Stomach (tissue), 8 donors: ENCODE measurements at regions not wholly inside any gene's neighbourhood (a gene's known extent, or its start where the extent isn't known, plus 50 kb on each side); places are given as distances from the start of the nearest gene placed in this dataset.

Source experiments
- DNase-seq, 2 donors: peaks; one replicate each; pipeline versions ENCODE4 v3.0.0 to v3.0.0-alpha.2; 2013 to 2019
- H3K27ac ChIP-seq, 5 donors: fragments of 200-600 bp in 4 of 5; sonication (generic) in 4 of 5; one replicate each; pipeline ENCODE4 v1.5.1; 2013 to 2019; ENCODE audit warnings: mild to moderate bottlenecking in 1 of 5, moderate library complexity in 1 of 5
- H3K27me3 ChIP-seq, 3 donors: fragments of 200-600 bp; sonication (generic); one replicate each; pipeline ENCODE4 v1.5.1; 2017 to 2019; ENCODE audit warnings: mixed run types in 1 of 3
- H3K36me3 ChIP-seq, 4 donors: fragments of 200-600 bp; sonication (generic); 1 replicate in 3 of 4; 2 replicates in 1 of 4; pipeline ENCODE4 v1.5.1; 2016 to 2019
- H3K4me1 ChIP-seq, 4 donors: fragments of 200-600 bp; sonication (generic); one replicate each; pipeline ENCODE4 v1.5.1; 2016 to 2019
- H3K4me3 ChIP-seq, 4 donors: fragments of 200-600 bp; sonication (generic) in 3 of 4; one replicate each; pipeline ENCODE4 v1.5.1; 2016 to 2019; ENCODE audit warnings: mild to moderate bottlenecking in 1 of 4
- H3K9me3 ChIP-seq, 4 donors: fragments of 200-600 bp; sonication (generic); one replicate each; pipeline ENCODE4 v1.5.1; 2016 to 2019
- EP300 ChIP-seq: sonication (generic); formaldehyde crosslinking; IDR thresholded peaks from one replicate; pipeline ENCODE4 v1.6.1; 2017; ENCODE audit warnings: antibody characterized with exemption
- POLR2A ChIP-seq, 4 donors: fragments of 450-650 bp; IDR thresholded peaks; one replicate each; pipeline ENCODE4 v1.6.1; 2016; ENCODE audit warnings: antibody characterized with exemption in 4 of 4, control low read depth in 2 of 4, mild to moderate bottlenecking in 1 of 4, moderate library complexity in 1 of 4
- POLR2AphosphoS5 ChIP-seq, 3 donors: sonication (generic); formaldehyde crosslinking; IDR thresholded peaks; one replicate each; pipeline ENCODE4 v1.6.1; 2016; ENCODE audit warnings: antibody characterized with exemption in 3 of 3
- WGBS, 5 donors: extraction: QIAGEN DNeasy Blood & Tissue Kit in 3 of 5; methylation state at CpG; one replicate each; pipeline versions ENCODE4 v1.1.5 to v1.1.7; 2013 to 2018; 5-methylcytosine and 5-hydroxymethylcytosine counted together
- intact Hi-C: fragments of 100-400 bp; cut with DNase I; formaldehyde crosslinking; loops from one replicate; pipeline ENCODE4 v1.15.1; 2023; ENCODE audit warnings: low total_unique reads
- TF ChIP-seq, protein P1 (sequence below), 7 experiments: fragments of 450-650 bp in 4 of 7; fragments of 200-600 bp in 3 of 7; sonication (generic) in 3 of 7; IDR thresholded peaks; one replicate each; pipeline ENCODE4 v1.5.1; 2016 to 2019; ENCODE audit warnings: antibody characterized with exemption in 7 of 7, control low read depth in 2 of 7, mild to moderate bottlenecking in 1 of 7
- donor health status: healthy with polysubstance abuse.
- donor health status: Bipolar disorder and iron deficiency.
- donor health status: healthy.

DNA sequence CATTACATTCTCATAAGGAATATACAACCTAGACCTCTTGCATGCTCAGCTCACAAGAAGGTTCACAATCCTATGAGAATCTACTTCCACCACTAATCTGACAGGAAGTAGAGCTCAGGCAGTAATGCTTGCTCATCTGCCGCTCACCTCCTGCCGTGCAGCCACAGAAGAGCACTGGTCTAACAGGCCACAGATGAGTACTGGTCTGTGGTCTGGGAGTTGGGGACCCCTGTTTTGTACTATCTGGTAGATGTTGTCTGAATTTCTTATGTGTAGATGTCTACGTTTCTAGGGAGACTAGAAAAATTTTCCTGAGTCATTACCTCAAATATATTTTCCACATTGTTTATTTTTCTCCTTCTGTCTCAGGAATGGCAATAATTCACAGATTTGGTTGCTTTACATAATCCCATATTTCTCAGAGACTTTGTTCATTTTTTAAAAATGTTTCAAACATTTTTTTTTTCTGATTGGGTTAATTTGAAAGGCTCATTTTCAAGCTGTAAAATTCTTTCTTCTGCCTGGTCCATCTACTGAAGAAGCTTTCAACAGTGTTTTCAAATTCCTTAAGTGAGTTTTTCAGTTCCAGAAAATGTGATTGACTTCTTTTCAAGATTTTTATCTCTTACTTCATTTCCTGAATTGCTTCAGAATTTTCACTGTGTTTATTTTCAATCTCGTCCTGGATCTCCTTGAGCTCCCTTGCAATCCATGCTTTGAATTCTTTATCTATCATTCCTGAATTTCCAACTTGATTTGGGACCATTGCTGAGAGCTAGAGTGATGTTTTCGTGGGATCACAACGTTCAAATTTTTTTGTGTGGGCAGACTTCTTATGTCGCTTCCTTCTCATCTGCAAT is 1322.2 kb downstream of the PCDH9 start:
- Histone ChIP-seq H3K4me3 (no peak overlapping the region), H3K4me1 (no peaks in the 10 kb centered on the region), H3K36me3 (no peaks in the 10 kb centered on the region), H3K9me3 (peaks cover 0 to 8% (median 0%) of the 10 kb centered on the region in 4 donors), H3K27me3 (no peaks in the 10 kb centered on the region), H3K27ac (no peak overlapping the region)
- DNase-seq, result no peak
- 76 to 87% (median 85%) methylated on average over 7 of the region's 7 CpGs for whole genome bisulfite sequencing, 5 donors
- intact Hi-C loops, result no loop called here
- TF ChIP-seq POLR2A (IDR thresholded peaks at IDR 0.05), result no peak
- TF ChIP-seq, protein P1, sequence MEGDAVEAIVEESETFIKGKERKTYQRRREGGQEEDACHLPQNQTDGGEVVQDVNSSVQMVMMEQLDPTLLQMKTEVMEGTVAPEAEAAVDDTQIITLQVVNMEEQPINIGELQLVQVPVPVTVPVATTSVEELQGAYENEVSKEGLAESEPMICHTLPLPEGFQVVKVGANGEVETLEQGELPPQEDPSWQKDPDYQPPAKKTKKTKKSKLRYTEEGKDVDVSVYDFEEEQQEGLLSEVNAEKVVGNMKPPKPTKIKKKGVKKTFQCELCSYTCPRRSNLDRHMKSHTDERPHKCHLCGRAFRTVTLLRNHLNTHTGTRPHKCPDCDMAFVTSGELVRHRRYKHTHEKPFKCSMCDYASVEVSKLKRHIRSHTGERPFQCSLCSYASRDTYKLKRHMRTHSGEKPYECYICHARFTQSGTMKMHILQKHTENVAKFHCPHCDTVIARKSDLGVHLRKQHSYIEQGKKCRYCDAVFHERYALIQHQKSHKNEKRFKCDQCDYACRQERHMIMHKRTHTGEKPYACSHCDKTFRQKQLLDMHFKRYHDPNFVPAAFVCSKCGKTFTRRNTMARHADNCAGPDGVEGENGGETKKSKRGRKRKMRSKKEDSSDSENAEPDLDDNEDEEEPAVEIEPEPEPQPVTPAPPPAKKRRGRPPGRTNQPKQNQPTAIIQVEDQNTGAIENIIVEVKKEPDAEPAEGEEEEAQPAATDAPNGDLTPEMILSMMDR (IDR thresholded peaks at IDR 0.05), result no peak
- TF ChIP-seq EP300, result no peak
- no peak for TF ChIP-seq POLR2AphosphoS5 (IDR thresholded peaks at IDR 0.05)

DNA sequence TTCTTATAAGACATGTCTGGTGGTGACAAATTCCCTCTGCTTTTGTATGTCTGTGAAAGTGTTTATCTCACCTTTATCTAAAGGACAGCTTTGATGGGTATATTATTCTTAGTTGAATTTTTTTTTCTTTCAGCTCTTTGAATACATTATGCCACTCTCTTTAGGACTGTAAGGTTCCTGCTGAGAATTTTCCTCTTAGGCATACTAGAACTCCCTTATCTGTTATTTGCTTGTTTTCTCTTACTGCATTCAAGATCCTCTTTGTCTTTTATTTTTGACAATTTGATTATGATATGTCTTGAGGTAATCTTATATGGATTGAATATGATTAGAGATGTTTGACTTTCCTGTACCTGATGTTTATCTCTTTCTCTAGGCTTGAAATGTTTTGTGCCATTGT is 1328.4 kb downstream of the PCDH9 start:
- Histone ChIP-seq H3K4me1 (no peaks in the 10 kb centered on the region), H3K4me3 (no peak overlapping the region), H3K27ac (no peak overlapping the region), H3K27me3 (no peaks in the 10 kb centered on the region), H3K36me3 (no peaks in the 10 kb centered on the region), H3K9me3 (peaks cover 0 to 3% (median 0%) of the 10 kb centered on the region in 4 donors)
- TF ChIP-seq POLR2A (IDR thresholded peaks at IDR 0.05) (no peak), POLR2AphosphoS5 (IDR thresholded peaks at IDR 0.05) (no peak), EP300 (no peak)
- TF ChIP-seq, protein P1 (IDR thresholded peaks at IDR 0.05), result no peak
- intact Hi-C loops, result no loop called here
- DNase-seq, result no peak

DNA sequence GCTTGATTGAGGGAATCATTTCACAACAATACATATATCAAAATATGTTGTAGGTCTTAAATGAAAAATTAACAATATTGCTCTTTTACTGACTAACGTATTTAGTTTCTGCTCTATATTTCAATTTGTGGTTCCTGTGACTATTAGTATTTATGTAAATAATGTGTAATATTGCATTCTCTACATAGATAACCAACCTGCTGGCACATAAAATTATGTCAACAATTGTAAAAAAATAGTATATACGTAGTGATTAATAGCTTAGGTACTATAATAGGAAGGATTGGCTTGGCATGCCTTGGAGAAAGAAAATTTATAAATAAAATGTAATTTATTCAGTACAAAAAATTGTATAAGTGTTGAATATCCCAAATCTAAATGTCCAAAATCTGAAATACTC is 1336.1 kb downstream of the PCDH9 start:
- Histone ChIP-seq H3K4me1 (no peaks in the 10 kb centered on the region), H3K4me3 (no peak overlapping the region), H3K27ac (no peak overlapping the region), H3K36me3 (no peaks in the 10 kb centered on the region), H3K27me3 (no peaks in the 10 kb centered on the region), H3K9me3 (no peaks in the 10 kb centered on the region)
- intact Hi-C loops, result no loop called here
- WGBS, 5 donors, result 50 to 75% (median 73%) methylated on average over 2 of the region's 2 CpGs
- TF ChIP-seq EP300, result no peak
- TF ChIP-seq, protein P1 (IDR thresholded peaks at IDR 0.05), result no peak
- no peak for TF ChIP-seq POLR2AphosphoS5 (IDR thresholded peaks at IDR 0.05)
- no peak for TF ChIP-seq POLR2A (IDR thresholded peaks at IDR 0.05)
- no peak for DNase-seq

DNA sequence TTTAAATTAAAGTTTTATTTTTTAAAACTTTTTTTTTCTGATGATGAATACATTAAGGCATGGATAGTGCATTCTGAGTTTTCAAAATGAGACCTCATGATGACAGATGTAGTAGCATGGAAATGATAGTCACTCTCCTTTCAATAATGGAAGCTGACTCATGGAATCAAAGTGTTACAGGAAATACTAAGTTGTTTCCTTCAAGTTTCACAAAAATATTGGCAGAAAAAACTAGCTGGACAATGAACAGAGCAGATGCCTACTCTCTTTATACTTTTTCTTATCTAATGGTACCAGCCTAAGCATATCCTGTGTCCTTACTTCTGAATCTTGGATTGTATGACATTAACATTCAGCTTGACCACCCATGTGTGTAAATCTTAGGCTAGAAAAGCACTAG is 1337.3 kb downstream of the PCDH9 start:
- no peak for TF ChIP-seq EP300
- TF ChIP-seq POLR2AphosphoS5 (IDR thresholded peaks at IDR 0.05), result no peak
- TF ChIP-seq POLR2A (IDR thresholded peaks at IDR 0.05), result no peak
- TF ChIP-seq, protein P1 (IDR thresholded peaks at IDR 0.05), result no peak
- Histone ChIP-seq H3K4me1 (no peaks in the 10 kb centered on the region), H3K27me3 (no peaks in the 10 kb centered on the region), H3K27ac (no peak overlapping the region), H3K9me3 (no peaks in the 10 kb centered on the region), H3K36me3 (no peaks in the 10 kb centered on the region), H3K4me3 (no peak overlapping the region)
- intact Hi-C loops, result no loop called here
- DNase-seq, result no peak
